Gastrocnemius medialis (tissue), 4 donors: ENCODE measurements at regions not wholly inside any gene's neighbourhood (a gene's known extent, or its start where the extent isn't known, plus 50 kb on each side); places are given as distances from the start of the nearest gene placed in this dataset.

Experiments
- ATAC-seq, 2 donors: fragments of 150-250 bp; one replicate each; pipeline ENCODE4 v1.9.1; 2016
- DNase-seq, 2 donors: peaks; one replicate each; pipeline ENCODE4 v3.0.0-alpha.2; 2019
- H3K27ac ChIP-seq, 4 donors: fragments of 200-600 bp; sonication (generic); 1 replicate in 1 of 4; 2 replicates in 3 of 4; pipeline ENCODE4 v1.5.1; 2016 to 2018; ENCODE audit warnings: mild to moderate bottlenecking in 2 of 4, moderate library complexity in 1 of 4
- H3K27me3 ChIP-seq, 3 donors: fragments of 200-600 bp; sonication (generic) in 2 of 3; 1 replicate in 1 of 3; 2 replicates in 2 of 3; pipeline versions ENCODE4 v1.5.1 to v1.6.0; 2016 to 2019; ENCODE audit warnings: mild to moderate bottlenecking in 1 of 3, moderate library complexity in 1 of 3
- H3K36me3 ChIP-seq, 2 donors: fragments of 200-600 bp; sonication (generic) in 1 of 2; one replicate each; pipeline ENCODE4 v1.5.1; 2017 to 2018
- H3K4me1 ChIP-seq, 2 donors: fragments of 200-600 bp; sonication (generic) in 1 of 2; one replicate each; pipeline ENCODE4 v1.5.1; 2016 to 2017; ENCODE audit warnings: mild to moderate bottlenecking in 2 of 2
- H3K4me3 ChIP-seq, 4 donors: fragments of 200-600 bp; sonication (generic) in 3 of 4; 1 replicate in 1 of 4; 2 replicates in 3 of 4; pipeline ENCODE4 v1.5.1; 2016 to 2019; ENCODE audit warnings: mild to moderate bottlenecking in 2 of 4
- H3K9me3 ChIP-seq, 3 donors: fragments of 200-600 bp; sonication (generic) in 2 of 3; 1 replicate in 1 of 3; 2 replicates in 2 of 3; pipeline ENCODE4 v1.5.1; 2016 to 2019
- CTCF ChIP-seq, 5 experiments: fragments of 450-650 bp in 3 of 5; fragments of 200-600 bp in 2 of 5; sonication (generic) in 2 of 5; IDR thresholded peaks in 4 of 5; conservative IDR thresholded peaks in 1 of 5; 1 replicate in 4 of 5; 2 replicates in 1 of 5; pipeline ENCODE4 v1.5.1; 2016 to 2019; ENCODE audit warnings: antibody characterized with exemption in 5 of 5, mild to moderate bottlenecking in 3 of 5, moderate library complexity in 3 of 5
- POLR2A ChIP-seq, 2 donors: fragments of 450-650 bp; IDR thresholded peaks; one replicate each; pipeline ENCODE4 v1.6.1; 2017; ENCODE audit warnings: antibody characterized with exemption in 2 of 2, mild to moderate bottlenecking in 2 of 2, moderate library complexity in 2 of 2
- in situ Hi-C, 4 donors: fragments of 200-750 bp; cut with MboI; loops; one replicate each; pipeline versions ENCODE4 v1.15.0 to v1.8.0; 2017; ENCODE audit warnings: low sequenced_read_pairs in 4 of 4
- intact Hi-C: fragments of 100-400 bp; cut with DNase I; formaldehyde crosslinking; loops from one replicate; pipeline ENCODE4 v1.15.1; 2023; ENCODE audit warnings: low total_unique reads

- no peaks in the 10 kb centered on the region for H3K36me3 ChIP-seq
- H3K27me3 ChIP-seq, result no peaks in the 10 kb centered on the region
- no peak overlapping the region for H3K27ac ChIP-seq
- ATAC-seq, result no peak
- in situ Hi-C loops, result no loop called here
- TF ChIP-seq CTCF (IDR thresholded peaks at IDR 0.05 in 4 of 5, conservative IDR thresholded peaks at IDR 0.05 in 1 of 5) (no peak), POLR2A (IDR thresholded peaks at IDR 0.05) (no peak)
- H3K9me3 ChIP-seq, result no peaks in the 10 kb centered on the region
- H3K4me1 ChIP-seq, result no peaks in the 10 kb centered on the region
- intact Hi-C loops, result no loop called here
- DNase-seq, result no peak
- H3K4me3 ChIP-seq, result no peak overlapping the region
Observed at GRCh38 chr1:13878021-13878420, 178.0 kb downstream of the PRDM2 start.

- H3K4me3 ChIP-seq, result no peak overlapping the region
- TF ChIP-seq CTCF (IDR thresholded peaks at IDR 0.05 in 4 of 5, conservative IDR thresholded peaks at IDR 0.05 in 1 of 5) (no peak), POLR2A (IDR thresholded peaks at IDR 0.05) (no peak)
- H3K36me3 ChIP-seq, result no peaks in the 10 kb centered on the region
- H3K9me3 ChIP-seq, result no peaks in the 10 kb centered on the region
- ATAC-seq, result no peak
- no peak overlapping the region for H3K27ac ChIP-seq
- intact Hi-C loops, result no loop called here
- in situ Hi-C loops, result no loop called here
- no peak for DNase-seq
- H3K4me1 ChIP-seq, result no peaks in the 10 kb centered on the region
- H3K27me3 ChIP-seq, result no peaks in the 10 kb centered on the region
Observed at GRCh38 chr1:13878451-13878850, 178.5 kb downstream of the PRDM2 start.

- intact Hi-C loops (no loop called here), in situ Hi-C loops (no loop called here)
- ATAC-seq, result no peak
- no peaks in the 10 kb centered on the region for H3K36me3 ChIP-seq
- no peaks in the 10 kb centered on the region for H3K4me1 ChIP-seq
- H3K9me3 ChIP-seq, result no peaks in the 10 kb centered on the region
- no peak overlapping the region for H3K27ac ChIP-seq
- H3K27me3 ChIP-seq, result no peaks in the 10 kb centered on the region
- DNase-seq, result no peak
- TF ChIP-seq CTCF (IDR thresholded peaks at IDR 0.05 in 4 of 5, conservative IDR thresholded peaks at IDR 0.05 in 1 of 5) (no peak), POLR2A (IDR thresholded peaks at IDR 0.05) (no peak)
- no peak overlapping the region for H3K4me3 ChIP-seq
Observed at GRCh38 chr1:13881385-13882088, 181.5 kb downstream of the PRDM2 start.

- Histone ChIP-seq H3K27ac (no peak overlapping the region), H3K4me3 (no peak overlapping the region), H3K9me3 (no peaks in the 10 kb centered on the region), H3K36me3 (no peaks in the 10 kb centered on the region), H3K4me1 (peaks cover 0 to 4% of the 10 kb centered on the region in 2 donors), H3K27me3 (peaks cover 33 to 39% (median 36%) of the 10 kb centered on the region in 3 donors)
- DNase-seq (no peak), ATAC-seq (no peak)
- no peak for TF ChIP-seq CTCF (IDR thresholded peaks at IDR 0.05 in 4 of 5, conservative IDR thresholded peaks at IDR 0.05 in 1 of 5)
- TF ChIP-seq POLR2A (IDR thresholded peaks at IDR 0.05), result no peak
- in situ Hi-C loops (no loop called here), intact Hi-C loops (no loop called here)
Observed at GRCh38 chr1:13888351-13888986, 188.5 kb downstream of the PRDM2 start.
